ENCODE measurements at regions not wholly inside any gene's neighbourhood (a gene's known extent, or its start where the extent isn't known, plus 50 kb on each side); places are given as distances from the start of the nearest gene placed in this dataset.

- Histone ChIP-seq H4K20me1 (ENCODE audit: low read depth) (peaks cover 3% of the 10 kb centered on the region), H3K4me3 (no peak overlapping the region), H2AFZ (replicated peaks) (no peak overlapping the region), H3F3A (ENCODE audit: low read depth) (peaks cover 4% of the 10 kb centered on the region), H3K36me3 (no peaks in the 10 kb centered on the region), H3K27me3 (no peaks in the 10 kb centered on the region), H3K27ac (no peak overlapping the region), H3K79me2 (ENCODE audit: low read depth) (no peaks in the 10 kb centered on the region), H3K9ac (no peak overlapping the region), H3K4me2 (no peak overlapping the region), H3K4me1 (peaks cover 17% of the 10 kb centered on the region), H3K9me3 (ENCODE audit: low read depth) (no peaks in the 10 kb centered on the region)
- Mint-ChIP-seq H3K4me1 (peaks cover 52% of the 10 kb centered on the region), H3K27ac (peak overlapping the region; percentile 61), H3K27me3 (ENCODE audit: insufficient read depth, low read depth) (peaks cover 8% of the 10 kb centered on the region), H3K36me3 (no peaks in the 10 kb centered on the region), H3K4me3 (peak overlapping the region; percentile 12), H3K9me3 (peaks cover 3% of the 10 kb centered on the region)
- DNase-seq (ENCODE audit: low spot score), result peak; percentile 16
- TF ChIP-seq CTCF (IDR thresholded peaks at IDR 0.05) (peak; percentile 29), EZH2phosphoT487 (IDR thresholded peaks at IDR 0.05) (no peak)
Measured at GRCh38 chr1:242828199-242828598, 303.7 kb upstream of the PLD5 start.

GRCh38 chr1:242827538-242827937 lies 303.0 kb upstream of the PLD5 start:
- Histone ChIP-seq H3K79me2 (ENCODE audit: low read depth) (no peaks in the 10 kb centered on the region), H3K4me2 (no peak overlapping the region), H4K20me1 (ENCODE audit: low read depth) (peaks cover 3% of the 10 kb centered on the region), H3K9me3 (ENCODE audit: low read depth) (no peaks in the 10 kb centered on the region), H3F3A (ENCODE audit: low read depth) (peaks cover 4% of the 10 kb centered on the region), H3K4me3 (no peak overlapping the region), H3K27me3 (no peaks in the 10 kb centered on the region), H3K9ac (no peak overlapping the region), H2AFZ (replicated peaks) (no peak overlapping the region), H3K27ac (no peak overlapping the region), H3K36me3 (no peaks in the 10 kb centered on the region), H3K4me1 (peaks cover 17% of the 10 kb centered on the region)
- Mint-ChIP-seq H3K9me3 (peaks cover 3% of the 10 kb centered on the region), H3K27ac (no peak overlapping the region), H3K27me3 (ENCODE audit: insufficient read depth, low read depth) (peaks cover 8% of the 10 kb centered on the region), H3K4me1 (peaks cover 52% of the 10 kb centered on the region), H3K36me3 (no peaks in the 10 kb centered on the region), H3K4me3 (no peak overlapping the region)
- TF ChIP-seq CTCF (IDR thresholded peaks at IDR 0.05) (no peak), EZH2 (IDR thresholded peaks at IDR 0.05) (no peak), EZH2phosphoT487 (IDR thresholded peaks at IDR 0.05) (no peak)
- no peak for DNase-seq (ENCODE audit: low spot score)

- Mint-ChIP-seq H3K27me3 (ENCODE audit: insufficient read depth, low read depth) (peaks cover 8% of the 10 kb centered on the region), H3K36me3 (no peaks in the 10 kb centered on the region), H3K4me1 (peaks cover 52% of the 10 kb centered on the region), H3K4me3 (no peak overlapping the region), H3K27ac (no peak overlapping the region), H3K9me3 (peaks cover 3% of the 10 kb centered on the region)
- no peak overlapping the region for H3K4me3 ChIP-seq
- H3K27me3 ChIP-seq, result no peaks in the 10 kb centered on the region
- peaks cover 4% of the 10 kb centered on the region for H3F3A ChIP-seq (ENCODE audit: low read depth)
- peaks cover 3% of the 10 kb centered on the region for H4K20me1 ChIP-seq (ENCODE audit: low read depth)
- H2AFZ ChIP-seq (replicated peaks), result no peak overlapping the region
- TF ChIP-seq CTCF (IDR thresholded peaks at IDR 0.05) (no peak), EZH2phosphoT487 (IDR thresholded peaks at IDR 0.05) (no peak), EZH2 (IDR thresholded peaks at IDR 0.05) (no peak)
- no peaks in the 10 kb centered on the region for H3K36me3 ChIP-seq
- H3K27ac ChIP-seq, result no peak overlapping the region
- peaks cover 17% of the 10 kb centered on the region for H3K4me1 ChIP-seq
- H3K9me3 ChIP-seq (ENCODE audit: low read depth), result no peaks in the 10 kb centered on the region
- no peaks in the 10 kb centered on the region for H3K79me2 ChIP-seq (ENCODE audit: low read depth)
- no peak for DNase-seq (ENCODE audit: low spot score)
- H3K4me2 ChIP-seq, result no peak overlapping the region
- no peak overlapping the region for H3K9ac ChIP-seq
Measured at GRCh38 chr1:242826701-242827336, 302.3 kb upstream of the PLD5 start.
